ENCODE measurements at regions not wholly inside any gene's neighbourhood (a gene's known extent, or its start where the extent isn't known, plus 50 kb on each side); places are given as distances from the start of the nearest gene placed in this dataset.
"Not testable (repeated sequence)": the region's sequence is repeated elsewhere in the genome, so short reads cannot be mapped to it uniquely, and the experiment has no call there.

DNA sequence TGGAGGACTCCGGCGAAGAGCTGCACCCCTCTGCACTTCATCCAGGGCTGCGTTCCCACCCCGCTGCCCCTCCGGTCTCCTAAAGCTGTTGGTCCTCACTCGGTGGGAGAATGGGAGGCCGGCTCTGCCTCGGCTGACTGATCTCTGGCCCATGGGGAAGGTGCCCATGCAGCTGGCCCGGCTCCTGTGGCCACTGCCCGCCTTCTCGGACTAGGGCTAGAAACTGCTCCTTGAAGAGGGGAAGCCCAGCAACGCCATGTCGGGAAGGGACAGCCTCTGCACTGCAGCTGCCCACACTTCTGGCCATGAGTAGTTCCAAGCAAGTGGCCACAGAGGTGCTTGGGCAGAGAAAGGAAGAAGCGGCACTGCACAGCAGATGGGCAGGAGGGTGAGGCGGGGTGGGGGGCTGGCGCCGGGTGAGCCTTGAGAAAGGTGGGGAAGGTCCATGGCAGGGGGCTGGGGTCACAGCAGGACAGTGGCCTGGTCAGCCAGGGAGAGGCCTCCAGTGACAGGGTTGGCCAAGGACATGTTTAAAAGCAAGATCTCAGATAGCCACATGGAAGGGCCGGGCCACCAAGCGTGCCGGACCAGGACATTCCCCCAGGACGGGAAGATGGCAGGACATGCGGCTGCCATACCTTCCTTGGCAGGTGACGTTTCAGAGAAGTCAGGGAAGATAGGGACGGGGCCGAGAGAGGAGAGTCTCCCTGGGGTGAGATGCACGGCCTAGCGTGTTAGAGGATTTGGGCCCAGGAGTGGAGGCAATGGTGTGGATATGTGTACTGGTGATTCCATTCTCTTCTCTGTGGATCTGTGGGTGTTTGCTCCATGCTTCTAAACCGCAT, 158.8 kb upstream of the HDAC4 start:
- intact Hi-C loops (cut with DNase I), result no loop called here
- no peak for ATAC-seq
- DNase-seq (ENCODE audit: missing footprints), result no peak

DNA sequence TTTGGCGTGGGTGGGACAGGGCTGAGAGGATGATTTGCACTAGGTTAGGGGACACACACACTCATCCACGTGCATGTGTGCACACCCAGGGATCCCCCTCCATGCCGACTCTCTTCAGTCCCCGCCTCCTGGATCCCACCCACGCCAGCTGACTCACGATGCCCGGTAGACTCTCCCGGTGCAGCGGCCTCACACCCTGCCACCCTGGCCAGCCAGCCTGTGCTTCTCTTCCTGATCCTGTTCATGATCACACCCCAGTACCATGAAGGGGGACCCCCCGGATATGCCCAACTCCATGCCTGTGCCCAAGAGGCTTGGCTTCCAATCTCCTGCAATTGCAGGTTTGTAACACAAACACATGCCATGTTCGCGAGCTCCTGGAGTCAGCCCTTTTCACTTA, 157.8 kb upstream of the HDAC4 start:
- intact Hi-C loops (cut with DNase I), result no loop called here
- DNase-seq (ENCODE audit: missing footprints), result no peak
- no peak for ATAC-seq

DNA sequence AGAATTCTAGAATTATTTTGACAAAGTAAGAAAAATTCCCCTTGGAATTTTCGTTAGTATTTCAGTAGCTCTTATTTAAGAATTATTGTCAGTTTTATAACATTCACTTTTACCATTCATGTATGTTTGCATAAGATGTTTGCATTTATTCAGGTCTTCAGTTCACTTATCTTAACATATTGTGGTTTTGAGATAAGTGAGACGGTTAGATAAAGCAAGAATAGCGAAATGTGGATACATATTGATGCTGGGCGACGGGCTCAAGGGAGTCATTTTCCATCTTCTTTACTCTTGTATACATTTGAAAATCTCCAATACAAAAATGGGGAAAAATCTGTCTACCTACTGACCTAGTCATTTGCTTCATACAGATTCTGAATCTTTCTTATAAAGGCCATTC, 156.7 kb upstream of the HDAC4 start:
- no peak for DNase-seq (ENCODE audit: missing footprints)
- ATAC-seq, result no peak
- intact Hi-C loops (cut with DNase I), result no loop called here

DNA sequence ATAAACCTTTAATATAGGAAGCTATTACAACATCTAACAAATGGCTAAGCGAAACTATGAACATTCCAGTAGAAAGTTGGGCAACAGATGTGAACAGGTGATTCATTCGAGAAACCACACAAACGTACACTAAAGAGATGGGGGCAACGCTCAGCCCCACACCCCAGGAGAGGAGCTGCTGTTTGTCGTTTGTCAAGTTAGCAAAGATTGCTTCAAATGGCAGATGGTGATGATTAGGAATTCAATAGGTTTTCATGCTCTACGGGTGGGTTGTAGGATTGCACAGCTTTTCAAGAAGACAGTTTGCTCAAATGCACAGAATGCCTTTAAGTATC, 154.7 kb upstream of the HDAC4 start:
- DNase-seq (ENCODE audit: missing footprints) (no peak), ATAC-seq (no peak)
- intact Hi-C loops (cut with DNase I), result no loop called here

DNA sequence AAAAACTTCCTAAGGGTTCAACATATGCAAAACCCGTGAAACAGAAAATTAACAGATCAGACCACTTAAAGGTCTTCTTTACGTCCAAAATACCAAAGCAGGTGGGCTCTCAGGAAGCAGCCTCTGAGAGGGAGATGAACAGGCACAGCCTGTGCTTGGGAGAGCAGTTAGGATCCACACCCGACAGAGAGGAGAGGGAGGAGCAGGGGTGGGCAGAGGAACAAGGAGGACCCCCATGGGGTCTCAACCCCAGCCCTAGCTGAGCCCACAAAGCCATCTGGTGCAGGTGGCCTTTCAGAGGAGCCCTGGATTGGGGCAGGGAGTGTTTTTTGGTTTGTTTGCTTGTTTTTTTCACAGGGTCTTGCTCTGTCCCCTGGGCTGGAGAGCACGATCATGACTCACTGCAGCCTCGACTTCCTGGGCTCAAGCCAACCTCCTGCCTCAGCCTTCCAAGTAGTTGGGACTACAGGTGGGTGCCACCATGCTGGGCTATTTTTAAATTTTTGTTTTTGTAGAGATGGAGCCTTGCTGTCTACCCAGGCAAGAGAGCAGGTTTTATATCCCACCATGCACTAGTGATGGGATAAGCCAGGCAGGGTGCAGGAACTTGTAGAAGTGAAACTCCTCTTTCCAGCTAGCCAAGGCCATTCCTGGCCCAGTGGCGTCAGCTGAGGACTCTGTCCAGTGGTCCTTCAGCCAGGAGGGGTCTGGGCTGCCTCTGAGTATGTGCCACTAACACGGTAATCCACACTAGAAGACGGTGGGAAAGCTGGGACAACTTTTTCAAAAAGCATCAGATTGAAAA, 154.1 kb upstream of the HDAC4 start:
- ATAC-seq (no peak), DNase-seq (ENCODE audit: missing footprints) (peak; percentile 53)
- intact Hi-C loops (cut with DNase I), result no loop called here

DNA sequence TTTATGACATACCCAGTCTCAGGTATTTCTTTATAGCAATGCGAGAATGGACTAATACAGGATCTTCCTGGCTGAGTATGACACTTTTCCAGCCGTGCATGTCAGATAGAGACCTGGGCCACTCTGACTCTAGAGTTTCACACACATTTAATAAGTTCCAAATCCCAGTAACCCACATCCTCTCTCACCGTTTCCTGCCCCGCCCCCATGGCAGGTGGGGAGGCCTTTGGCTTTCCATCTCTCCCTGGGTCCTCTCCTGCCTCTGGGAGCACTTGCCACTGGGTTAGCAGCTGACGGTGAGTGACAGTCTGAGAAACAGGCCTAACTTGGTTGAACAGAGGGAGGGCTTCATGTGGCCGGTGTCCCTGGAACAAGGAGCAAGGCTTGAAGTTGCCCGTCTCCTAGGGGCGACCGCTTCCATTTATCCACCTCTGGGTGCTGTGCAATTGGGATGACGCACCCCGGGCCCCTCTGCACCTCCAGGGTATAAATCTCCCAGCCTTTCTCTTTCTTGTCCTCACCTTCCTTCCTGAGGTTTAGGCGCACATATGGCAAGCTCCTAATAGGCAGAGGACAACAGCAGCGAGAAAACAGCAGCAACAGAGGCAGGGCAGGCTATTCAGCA, 152.7 kb upstream of the HDAC4 start:
- ATAC-seq, result no peak
- no peak for DNase-seq (ENCODE audit: missing footprints)
- intact Hi-C loops (cut with DNase I), result no loop called here

DNA sequence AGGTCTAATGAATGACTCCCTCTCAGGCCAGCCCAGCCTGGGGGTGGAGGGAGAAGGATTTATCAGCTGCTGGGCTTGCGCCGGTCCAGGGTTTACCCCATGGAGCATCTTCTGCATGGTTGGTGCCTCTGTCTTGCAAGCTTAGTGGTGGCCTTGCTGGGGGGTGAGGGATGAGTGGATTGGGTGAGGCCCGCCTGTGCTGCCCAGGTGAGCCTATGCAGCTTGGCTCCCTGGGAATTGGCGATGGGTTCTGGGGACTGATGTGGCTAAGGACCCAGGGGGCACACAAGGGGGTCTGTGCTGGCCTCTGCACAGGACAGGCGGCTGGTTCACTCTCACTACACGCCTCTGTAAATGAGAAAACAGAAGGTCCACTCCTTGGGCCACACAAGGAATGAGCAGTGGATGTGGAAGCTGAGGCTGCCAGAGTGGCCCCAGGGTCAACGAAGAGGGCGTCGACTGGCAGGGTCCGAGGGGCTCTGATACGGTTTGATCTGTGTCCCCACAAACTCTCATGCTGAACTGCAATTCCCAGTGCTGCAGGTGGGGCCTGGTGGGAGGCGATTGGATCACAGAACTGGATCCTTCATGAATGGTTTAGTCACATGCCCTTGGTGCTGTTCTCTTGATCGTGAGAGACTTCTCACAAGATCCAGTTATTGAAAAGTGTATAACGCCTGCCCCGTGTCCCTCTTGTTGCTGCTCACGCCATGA, 151.6 kb upstream of the HDAC4 start:
- peak; percentile 50 for DNase-seq (ENCODE audit: missing footprints)
- no peak for ATAC-seq
- intact Hi-C loops (cut with DNase I), result no loop called here

DNA sequence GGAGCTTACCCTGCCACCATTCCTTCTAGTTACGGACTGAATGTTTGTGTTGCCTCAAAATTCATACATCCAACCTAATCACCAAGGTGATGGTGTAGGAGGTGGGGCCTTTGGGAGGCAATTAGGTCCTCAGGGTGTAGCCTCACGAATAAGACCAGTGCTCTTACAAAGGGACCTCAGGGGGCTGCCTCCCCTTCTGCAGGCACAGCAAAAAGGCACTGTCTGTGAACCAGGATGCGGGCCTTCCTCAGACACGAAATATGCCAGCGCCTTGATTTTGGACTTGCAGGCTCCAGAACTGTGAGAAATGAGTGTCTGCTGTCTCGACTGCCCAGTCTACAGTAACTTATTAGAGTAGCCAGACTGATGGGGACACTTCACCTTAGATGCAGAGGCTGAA, 150.4 kb upstream of the HDAC4 start:
- ATAC-seq (no peak), DNase-seq (ENCODE audit: missing footprints) (no peak)
- intact Hi-C loops (cut with DNase I), result no loop called here

DNA sequence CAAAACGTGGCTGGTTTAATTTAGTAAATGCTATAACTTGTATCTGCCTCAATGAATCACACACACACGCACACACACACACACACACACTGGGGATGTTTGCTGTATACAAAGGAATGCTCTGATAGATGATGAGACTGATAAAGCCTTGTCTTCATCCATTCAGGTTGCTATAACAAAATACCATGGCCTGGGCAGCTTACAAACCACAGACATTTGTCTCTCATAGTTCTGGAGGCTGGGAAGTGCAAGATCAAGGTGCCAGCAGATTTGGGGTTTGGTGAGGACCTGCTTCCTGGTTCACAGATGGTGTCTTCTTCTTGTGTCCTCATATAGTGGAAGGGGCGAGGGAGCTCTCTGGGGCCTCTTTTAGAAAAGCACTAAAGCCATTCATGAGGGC, 149.5 kb upstream of the HDAC4 start:
- DNase-seq (ENCODE audit: missing footprints), result peak; percentile 37
- ATAC-seq, result no peak
- intact Hi-C loops (cut with DNase I), result no loop called here

DNA sequence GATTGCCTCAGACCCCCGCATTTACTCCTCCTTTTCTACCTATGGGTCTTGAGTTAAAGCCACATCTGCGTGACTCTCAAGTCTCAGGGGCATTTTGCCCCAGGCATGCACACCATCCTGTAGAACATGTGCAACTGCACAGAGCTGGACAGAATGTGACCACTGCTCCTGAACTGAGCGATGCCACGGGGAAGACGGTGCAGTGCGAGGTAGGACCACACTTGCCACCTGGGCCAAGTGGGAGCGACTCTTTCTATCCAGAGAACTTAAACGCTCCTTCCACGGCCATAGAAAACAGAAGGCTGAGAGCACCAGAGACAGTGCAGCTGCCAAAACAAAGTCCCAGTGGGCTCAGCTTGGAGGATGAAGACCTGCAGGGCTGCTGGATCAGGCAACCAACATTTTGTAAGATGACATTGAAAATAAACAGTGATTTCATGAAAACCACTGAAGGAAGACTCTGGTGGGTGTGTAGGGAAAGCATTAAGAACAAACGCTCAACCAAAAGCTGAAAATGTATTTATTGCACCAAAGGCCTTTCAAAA, 149.0 kb upstream of the HDAC4 start:
- ATAC-seq (peak; percentile 20), DNase-seq (ENCODE audit: missing footprints) (peak; percentile 37)
- intact Hi-C loops (cut with DNase I), result no loop called here

DNA sequence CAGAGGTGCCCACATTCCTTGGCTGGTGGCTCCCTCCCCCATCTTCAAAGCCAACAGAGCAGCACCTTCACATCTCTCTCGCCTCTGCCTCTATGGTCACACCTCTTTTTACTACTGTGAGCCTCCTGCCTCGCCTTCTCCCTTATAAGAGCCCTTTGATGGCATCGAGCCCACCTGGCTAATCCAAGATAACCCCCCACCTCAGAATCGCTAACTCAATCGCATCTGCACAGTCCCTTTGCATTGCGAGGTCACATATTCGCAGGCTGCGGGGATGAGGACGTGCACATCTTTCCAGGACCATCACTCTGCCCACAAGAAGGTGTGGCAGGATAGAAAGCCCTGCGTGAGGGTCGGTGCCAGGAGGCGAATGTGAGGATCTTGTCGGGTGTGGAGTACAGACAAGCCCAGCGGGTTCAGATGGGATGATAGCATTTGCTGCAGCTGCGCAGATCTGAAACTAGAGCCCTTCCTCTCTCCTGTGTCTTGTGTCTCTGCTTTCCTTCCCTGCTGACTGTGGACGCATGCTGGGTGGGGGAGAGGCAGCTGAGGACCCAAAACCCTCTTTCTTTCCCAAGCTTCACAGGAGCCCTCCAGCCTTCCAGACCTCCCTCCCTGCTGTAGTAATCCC, 148.3 kb upstream of the HDAC4 start:
- DNase-seq (ENCODE audit: missing footprints) (peak; percentile 33), ATAC-seq (no peak)
- intact Hi-C loops (cut with DNase I), result no loop called here

DNA sequence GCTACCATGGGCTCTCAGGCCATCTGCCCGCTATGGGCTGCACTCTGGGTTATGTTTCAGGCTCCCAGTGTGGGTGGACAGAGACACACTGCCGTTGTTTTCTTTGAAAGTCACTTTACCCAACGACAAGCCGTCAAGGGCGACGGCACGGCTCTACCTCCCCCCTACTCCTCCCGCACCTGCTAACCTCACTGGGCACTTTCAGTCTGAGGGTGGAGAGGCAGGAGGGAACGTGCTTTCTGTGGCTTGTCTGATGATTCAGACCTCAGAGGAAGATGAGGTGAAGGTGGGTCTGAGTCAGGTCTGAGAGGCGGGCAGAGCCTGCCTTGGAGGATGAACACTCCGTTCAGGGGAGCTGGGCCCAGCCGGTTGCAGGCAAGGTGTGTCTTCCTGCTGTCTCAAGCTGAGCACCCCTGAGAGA, 147.6 kb upstream of the HDAC4 start:
- intact Hi-C loops (cut with DNase I), result no loop called here
- ATAC-seq, result no peak
- DNase-seq (ENCODE audit: missing footprints), result no peak

DNA sequence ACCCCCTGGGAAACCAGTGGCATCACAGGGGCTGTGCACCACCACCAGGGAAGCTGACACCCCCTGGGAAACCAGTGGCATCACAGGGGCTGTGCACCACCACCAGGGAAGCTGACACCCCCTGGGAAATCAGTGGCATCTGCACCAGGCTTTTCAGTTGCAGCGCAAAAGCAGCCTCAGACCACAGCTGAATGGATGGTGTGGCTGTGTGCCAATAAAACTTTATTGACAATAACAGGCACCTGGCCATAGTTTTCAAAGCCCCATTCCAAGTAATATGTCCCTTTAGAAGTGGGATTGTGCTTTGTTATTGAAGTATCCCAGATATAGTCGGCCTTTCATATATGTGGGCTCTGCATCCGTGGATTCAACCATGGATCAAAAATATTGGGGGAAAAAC, 146.3 kb upstream of the HDAC4 start:
- ATAC-seq; intact Hi-C loops (cut with DNase I); DNase-seq (ENCODE audit: missing footprints): not testable (repeated sequence)

DNA sequence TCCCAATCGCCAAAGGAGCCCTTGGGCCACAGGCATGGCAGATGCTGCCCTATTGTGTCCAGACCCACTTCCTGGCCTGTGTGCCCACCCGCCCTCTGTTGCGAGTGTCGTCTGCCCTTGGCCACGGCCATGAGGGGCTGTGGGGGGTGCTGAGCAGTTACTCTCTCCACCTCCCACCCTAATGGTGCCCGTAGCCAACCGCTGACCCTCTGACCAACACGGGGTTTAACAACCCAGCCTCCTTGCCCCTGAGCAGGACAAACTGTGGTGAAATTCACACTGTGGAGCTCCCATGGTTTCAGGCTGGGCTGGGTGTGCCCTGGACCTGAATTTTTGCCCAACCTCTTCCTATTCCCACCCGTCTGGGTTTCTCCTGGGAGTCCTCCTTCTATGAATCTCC, 145.7 kb upstream of the HDAC4 start:
- no peak for ATAC-seq
- intact Hi-C loops (cut with DNase I), result no loop called here
- DNase-seq (ENCODE audit: missing footprints), result no peak

DNA sequence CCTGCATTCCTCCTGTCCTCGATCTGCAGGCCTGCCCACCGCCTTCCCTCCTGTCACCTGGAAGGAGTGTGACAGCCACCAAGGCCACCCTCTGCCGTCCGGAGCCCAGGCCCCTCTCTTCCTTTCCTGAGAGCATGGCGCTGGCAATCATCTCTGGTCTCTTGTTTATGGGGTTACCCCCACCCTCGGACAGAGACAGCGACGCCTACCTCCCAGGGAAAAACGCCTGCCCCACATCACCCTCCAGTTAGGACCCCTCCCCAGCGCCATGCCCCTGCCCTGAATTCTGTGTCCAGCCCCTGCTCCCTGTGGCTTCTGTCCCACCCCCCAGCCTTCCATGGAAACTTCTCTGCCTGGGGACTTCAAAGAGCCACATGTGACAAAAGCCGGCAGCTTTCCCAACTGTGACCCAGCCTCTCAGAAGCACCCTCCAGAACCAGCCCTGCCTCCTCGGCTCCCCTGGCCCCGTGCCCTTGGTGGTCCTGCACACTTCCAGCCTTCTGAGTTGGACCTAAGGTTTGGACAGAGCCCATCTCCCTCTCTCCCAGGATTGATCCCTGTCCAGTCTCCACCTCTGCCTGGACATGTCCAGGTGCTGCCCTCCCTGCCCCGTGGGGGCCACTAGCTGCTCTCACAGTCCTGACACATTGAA, 145.0 kb upstream of the HDAC4 start:
- DNase-seq (ENCODE audit: missing footprints), result peak; percentile 63
- no peak for ATAC-seq

DNA sequence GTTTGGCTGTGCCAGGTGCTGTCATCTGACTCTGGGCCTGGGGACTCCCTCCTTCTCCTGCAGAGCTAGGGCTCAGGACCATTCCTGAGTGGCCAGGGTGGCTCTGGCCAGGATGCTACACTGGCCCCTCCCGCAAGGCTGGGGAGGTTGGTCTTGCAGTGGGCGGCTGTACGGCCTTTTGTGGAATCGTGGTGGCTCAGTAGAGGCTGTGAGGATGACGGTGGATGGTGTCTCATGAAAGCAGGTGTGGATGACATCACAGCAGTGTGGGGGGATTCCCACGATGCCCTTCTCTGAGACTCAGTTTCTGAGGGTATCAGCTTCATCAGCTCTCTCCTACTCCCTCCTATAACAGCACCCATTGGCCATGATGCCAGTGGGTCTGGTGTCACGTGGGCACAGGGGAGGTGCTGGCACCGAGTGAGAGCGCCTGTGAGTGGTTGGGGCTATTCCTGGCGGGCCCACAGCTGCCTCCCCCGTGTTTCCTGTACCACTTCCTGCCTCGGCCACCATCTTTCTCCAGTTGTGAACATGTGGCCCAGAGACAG, 144.2 kb upstream of the HDAC4 start:
- intact Hi-C loops (cut with DNase I), result no loop called here
- ATAC-seq (no peak), DNase-seq (ENCODE audit: missing footprints) (peak; percentile 59)

More for the DNA sequence above, 145.0 kb upstream of the HDAC4 start:
- intact Hi-C loops (cut with DNase I), result no loop called here

DNA sequence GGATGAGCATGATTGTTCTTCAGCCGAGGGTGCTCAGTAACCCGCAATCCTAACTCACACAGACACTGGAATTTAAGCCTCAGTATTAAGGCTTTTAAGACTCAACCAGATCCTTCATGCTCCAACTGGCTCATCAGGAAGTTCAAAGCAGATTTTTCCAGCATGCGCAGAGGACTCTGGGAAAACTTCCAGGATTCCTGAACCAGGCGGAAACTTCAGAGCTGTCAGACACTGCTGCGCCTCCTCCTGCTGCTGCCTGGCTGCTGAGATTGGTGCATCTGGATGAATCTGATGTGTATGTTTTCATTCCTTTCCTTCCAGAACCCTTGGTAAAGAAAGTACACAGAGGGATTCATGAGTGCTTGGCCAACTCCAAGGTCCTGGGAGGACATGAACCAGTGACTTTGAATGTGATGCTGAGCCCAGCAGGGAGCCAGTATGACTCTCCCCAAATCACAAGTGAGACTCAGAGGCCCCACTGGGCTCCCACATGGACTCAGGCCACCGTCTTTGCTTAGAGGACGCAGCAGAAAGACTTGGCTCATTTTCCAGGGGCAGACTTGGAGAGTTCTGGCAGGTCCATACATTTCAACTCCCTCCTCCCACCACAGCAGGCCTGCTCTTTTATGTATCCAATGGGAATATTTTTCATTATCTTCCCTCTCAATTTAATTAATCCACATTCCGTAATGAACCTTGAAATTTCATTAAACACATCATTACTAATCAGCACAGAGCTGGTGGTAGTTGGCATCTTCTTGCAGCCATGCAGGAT, 143.5 kb upstream of the HDAC4 start:
- DNase-seq (ENCODE audit: missing footprints) (peak; percentile 33), ATAC-seq (no peak)
- intact Hi-C loops (cut with DNase I), result no loop called here

Measured in Right ventricle myocardium inferior (tissue), 1 donor.